ENCODE measurements at regions not wholly inside any gene's neighbourhood (a gene's known extent, or its start where the extent isn't known, plus 50 kb on each side); places are given as distances from the start of the nearest gene placed in this dataset.

DNA sequence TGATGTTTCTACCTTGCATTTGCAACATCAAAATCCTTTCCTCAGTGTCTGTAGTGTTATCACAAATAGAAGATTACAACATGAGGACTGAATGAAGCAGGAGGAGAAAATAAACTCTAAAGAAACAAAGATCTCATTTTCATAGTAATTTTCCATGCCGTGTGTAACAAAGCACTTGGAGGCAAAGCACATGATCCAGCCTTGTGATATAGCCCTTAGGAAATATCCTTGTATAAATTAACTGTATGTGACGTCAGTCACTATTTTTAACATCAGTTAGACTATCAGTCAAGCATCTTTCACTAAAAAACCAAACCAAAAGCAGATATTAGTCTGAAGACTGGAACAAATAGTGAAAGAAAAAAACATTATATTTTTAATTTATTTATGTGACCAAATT is 492.1 kb upstream of the CNTNAP5 start:
- TF ChIP-seq, protein P1, sequence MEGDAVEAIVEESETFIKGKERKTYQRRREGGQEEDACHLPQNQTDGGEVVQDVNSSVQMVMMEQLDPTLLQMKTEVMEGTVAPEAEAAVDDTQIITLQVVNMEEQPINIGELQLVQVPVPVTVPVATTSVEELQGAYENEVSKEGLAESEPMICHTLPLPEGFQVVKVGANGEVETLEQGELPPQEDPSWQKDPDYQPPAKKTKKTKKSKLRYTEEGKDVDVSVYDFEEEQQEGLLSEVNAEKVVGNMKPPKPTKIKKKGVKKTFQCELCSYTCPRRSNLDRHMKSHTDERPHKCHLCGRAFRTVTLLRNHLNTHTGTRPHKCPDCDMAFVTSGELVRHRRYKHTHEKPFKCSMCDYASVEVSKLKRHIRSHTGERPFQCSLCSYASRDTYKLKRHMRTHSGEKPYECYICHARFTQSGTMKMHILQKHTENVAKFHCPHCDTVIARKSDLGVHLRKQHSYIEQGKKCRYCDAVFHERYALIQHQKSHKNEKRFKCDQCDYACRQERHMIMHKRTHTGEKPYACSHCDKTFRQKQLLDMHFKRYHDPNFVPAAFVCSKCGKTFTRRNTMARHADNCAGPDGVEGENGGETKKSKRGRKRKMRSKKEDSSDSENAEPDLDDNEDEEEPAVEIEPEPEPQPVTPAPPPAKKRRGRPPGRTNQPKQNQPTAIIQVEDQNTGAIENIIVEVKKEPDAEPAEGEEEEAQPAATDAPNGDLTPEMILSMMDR (conservative IDR thresholded peaks at IDR 0.05 in 1 of 2, IDR thresholded peaks at IDR 0.05 in 1 of 2; ENCODE audit: low read depth in 1 of 2, low read length in 2 of 2), result no peak
- TF ChIP-seq EZH2 (IDR thresholded peaks at IDR 0.05; ENCODE audit: low read length, missing control alignments), result no peak
